Lower lobe of right lung (tissue), 2 donors: ENCODE measurements at regions not wholly inside any gene's neighbourhood (a gene's known extent, or its start where the extent isn't known, plus 50 kb on each side); places are given as distances from the start of the nearest gene placed in this dataset.
A peak's percentile ranks its signal among the peaks of the same experiment; 100 is the strongest.

ENCODE experiments used
- ATAC-seq, 2 donors: fragments of 200-7000 bp; cut with Tn5 transposase; one replicate each; pipeline ENCODE4 v1.9.1; 2020 to 2022; ENCODE audit warnings: mild to moderate bottlenecking in 2 of 2, moderate library complexity in 2 of 2
- DNase-seq: peaks from one replicate; pipeline ENCODE4 v3.0.0-alpha.2; 2020
- H3K27ac ChIP-seq: fragments of 200-600 bp; one replicate; pipeline ENCODE4 v1.8.0; 2022
- H3K27me3 ChIP-seq: fragments of 200-600 bp; one replicate; pipeline ENCODE4 v1.8.0; 2022; ENCODE audit warnings: low read depth
- H3K36me3 ChIP-seq: fragments of 200-600 bp; one replicate; pipeline ENCODE4 v1.8.0; 2022; ENCODE audit warnings: mild to moderate bottlenecking
- H3K4me1 ChIP-seq: fragments of 200-600 bp; one replicate; pipeline ENCODE4 v1.8.0; 2022
- H3K4me3 ChIP-seq: fragments of 200-600 bp; one replicate; pipeline ENCODE4 v1.8.0; 2022; ENCODE audit warnings: mild to moderate bottlenecking
- H3K9me3 ChIP-seq: fragments of 200-600 bp; one replicate; pipeline ENCODE4 v1.8.0; 2022
- CTCF ChIP-seq: fragments of 200-600 bp; IDR thresholded peaks from one replicate; pipeline ENCODE4 v1.8.0; 2022; ENCODE audit warnings: antibody characterized with exemption, mild to moderate bottlenecking
- intact Hi-C: fragments of 100-400 bp; cut with DNase I; formaldehyde crosslinking; loops from one replicate; pipeline ENCODE4 v1.11.0; 2022
- donor health status: DM: no; HTN: yes; CAD: no; lungs with severe emphysema.

DNA sequence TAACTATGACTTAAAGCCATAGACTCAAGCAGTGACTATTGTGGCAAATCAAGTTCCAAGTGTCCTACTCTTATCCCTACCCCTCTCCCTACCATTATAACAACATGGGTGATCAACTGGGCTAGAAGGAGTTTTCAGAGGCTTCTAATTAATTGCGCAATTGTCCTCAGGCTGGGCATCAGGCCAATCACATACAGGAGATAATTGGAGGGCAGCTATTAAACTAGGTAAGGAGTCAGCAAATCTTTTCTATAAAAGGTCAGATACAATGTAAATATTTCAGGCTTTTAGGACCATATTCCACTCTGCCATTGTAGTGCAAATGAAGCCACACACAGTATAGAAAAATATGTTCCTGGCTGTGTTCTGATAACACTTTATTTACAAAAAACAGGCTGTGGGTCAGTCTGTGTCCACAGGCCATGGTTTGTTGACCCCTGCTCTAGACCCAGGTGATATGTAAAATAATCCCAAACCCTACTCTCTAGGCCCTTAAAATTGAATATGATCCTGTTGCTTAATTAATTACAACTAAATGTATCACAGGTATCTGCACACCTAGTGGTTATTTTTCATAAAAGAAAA is 141.4 kb upstream of the PIK3R1 start:
- Histone ChIP-seq H3K4me3 (no peak overlapping the region), H3K27me3 (no peaks in the 10 kb centered on the region), H3K36me3 (no peaks in the 10 kb centered on the region), H3K27ac (no peak overlapping the region), H3K9me3 (no peaks in the 10 kb centered on the region), H3K4me1 (no peaks in the 10 kb centered on the region)
- no peak for DNase-seq
- no peak for TF ChIP-seq CTCF
- ATAC-seq = no peak
- intact Hi-C loops = no loop called here

GRCh38 chr5:68071736-68072135 is 143.8 kb upstream of the PIK3R1 start:
- no peaks in the 10 kb centered on the region for H3K27me3 ChIP-seq
- no peak overlapping the region for H3K4me3 ChIP-seq
- intact Hi-C loops = no loop called here
- H3K4me1 ChIP-seq = peaks cover 13% of the 10 kb centered on the region
- DNase-seq = no peak
- TF ChIP-seq CTCF = no peak
- no peaks in the 10 kb centered on the region for H3K9me3 ChIP-seq
- ATAC-seq = no peak
- no peaks in the 10 kb centered on the region for H3K36me3 ChIP-seq
- no peak overlapping the region for H3K27ac ChIP-seq

GRCh38 chr5:68071282-68071632 is 144.3 kb upstream of the PIK3R1 start:
- H3K9me3 ChIP-seq = no peaks in the 10 kb centered on the region
- peaks cover 13% of the 10 kb centered on the region for H3K4me1 ChIP-seq
- no peaks in the 10 kb centered on the region for H3K36me3 ChIP-seq
- intact Hi-C loops = no loop called here
- ATAC-seq = no peak
- H3K4me3 ChIP-seq = no peak overlapping the region
- no peak overlapping the region for H3K27ac ChIP-seq
- no peaks in the 10 kb centered on the region for H3K27me3 ChIP-seq
- no peak for TF ChIP-seq CTCF
- no peak for DNase-seq

DNA sequence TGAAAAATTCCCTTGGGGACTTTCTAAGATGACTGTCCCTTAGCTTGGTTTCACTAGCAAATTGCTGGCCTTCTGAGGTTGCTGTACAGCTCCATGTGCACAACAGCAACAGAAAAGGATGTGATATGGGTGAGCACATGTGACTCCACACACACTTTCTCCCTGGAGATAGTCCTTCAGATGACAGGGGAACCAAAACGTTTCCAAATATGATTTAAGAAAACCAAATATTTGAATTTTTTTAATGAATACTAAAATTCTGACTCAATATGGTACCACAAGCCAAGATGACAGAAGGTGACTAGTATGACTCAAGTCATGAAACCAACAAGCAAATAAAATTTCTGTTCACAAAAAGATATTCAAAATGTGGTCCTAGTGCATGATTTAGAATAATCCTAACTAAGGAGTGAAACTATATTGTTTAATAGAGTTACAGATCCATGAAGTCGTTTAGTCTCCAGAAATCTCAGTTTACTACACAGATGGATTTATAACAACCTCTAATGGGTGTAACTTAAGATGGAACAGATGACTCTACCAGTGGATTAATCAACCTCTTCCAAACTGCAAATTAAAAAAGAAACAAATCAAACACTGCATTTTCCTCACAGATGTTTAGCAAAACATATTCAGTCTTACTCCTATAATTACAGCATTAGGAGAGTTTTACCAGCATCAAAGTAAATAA is 144.8 kb upstream of the PIK3R1 start:
- ATAC-seq = no peak
- H3K36me3 ChIP-seq = no peaks in the 10 kb centered on the region
- intact Hi-C loops = no loop called here
- H3K9me3 ChIP-seq = no peaks in the 10 kb centered on the region
- H3K4me1 ChIP-seq = peaks cover 13% of the 10 kb centered on the region
- no peak overlapping the region for H3K27ac ChIP-seq
- DNase-seq = no peak
- H3K27me3 ChIP-seq = no peaks in the 10 kb centered on the region
- H3K4me3 ChIP-seq = no peak overlapping the region
- TF ChIP-seq CTCF = no peak

- H3K27ac ChIP-seq = peak overlapping the region; percentile 51
- DNase-seq = no peak
- H3K27me3 ChIP-seq = no peaks in the 10 kb centered on the region
- H3K36me3 ChIP-seq = no peaks in the 10 kb centered on the region
- TF ChIP-seq CTCF = no peak
- no peaks in the 10 kb centered on the region for H3K9me3 ChIP-seq
- H3K4me3 ChIP-seq = no peak overlapping the region
- peak in 1 of 2 donors; percentile 24 for ATAC-seq
- H3K4me1 ChIP-seq = peaks cover 13% of the 10 kb centered on the region
- intact Hi-C loops = no loop called here
These were observed 147.5 kb upstream of the PIK3R1 start for GRCh38 chr5:68067976-68068603.
